Cardiac muscle cell (in vitro differentiated cells and primary cell): ENCODE measurements at regions not wholly inside any gene's neighbourhood (a gene's known extent, or its start where the extent isn't known, plus 50 kb on each side); places are given as distances from the start of the nearest gene placed in this dataset.

Experiments used
- DNase-seq, 2 donors: peaks; one replicate each; pipeline versions ENCODE4 v3.0.0 to v3.0.0-alpha.2; 2010 to 2017; ENCODE audit warnings: low read depth in 1 of 2, low spot score in 1 of 2
- H3K27ac ChIP-seq: fragments of 200-600 bp; sonication (generic); 2 replicates; pipeline ENCODE4 v1.5.1; 2016
- H3K27me3 ChIP-seq: fragments of 200-600 bp; sonication (generic); 2 replicates; pipeline ENCODE4 v1.6.0; 2016; ENCODE audit warnings: control low read depth
- H3K36me3 ChIP-seq: fragments of 200-600 bp; sonication (generic); 2 replicates; pipeline ENCODE4 v1.5.1; 2016; ENCODE audit warnings: control low read depth
- H3K4me1 ChIP-seq: fragments of 200-600 bp; sonication (generic); 2 replicates; pipeline ENCODE4 v1.8.1; 2017; ENCODE audit warnings: low read depth, mild to moderate bottlenecking, mixed run types
- H3K4me3 ChIP-seq: fragments of 200-600 bp; sonication (generic); 2 replicates; pipeline ENCODE4 v1.5.1; 2016; ENCODE audit warnings: mild to moderate bottlenecking
- H3K9me3 ChIP-seq: fragments of 200-600 bp; sonication (generic); 2 replicates; pipeline ENCODE4 v1.5.1; 2017; ENCODE audit warnings: low read depth, mild to moderate bottlenecking, control low read depth
- TF ChIP-seq, protein P1 (sequence below): IDR thresholded peaks from 2 replicates; pipeline ENCODE4 v1.5.1; 2012; ENCODE audit warnings: low read depth, mild to moderate bottlenecking, low read length

DNA sequence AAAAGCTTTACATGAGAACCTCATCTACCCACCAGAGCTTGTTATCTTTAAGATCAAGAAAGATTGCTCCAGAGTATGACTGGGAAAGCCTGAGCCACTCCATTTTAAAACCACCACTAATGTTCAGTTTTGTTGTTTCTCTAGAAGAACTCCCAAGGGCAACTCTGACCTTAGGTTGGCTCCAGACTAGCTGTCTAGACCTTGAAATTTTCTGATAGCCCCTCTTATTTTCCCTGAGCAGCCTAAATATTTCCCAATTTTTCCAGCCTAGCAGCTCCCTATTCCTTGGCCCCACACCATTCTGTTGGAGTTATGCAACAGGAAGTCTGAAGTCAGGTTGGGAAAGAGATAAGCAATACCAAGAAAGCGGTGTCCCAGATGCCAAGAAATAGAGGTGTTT, 84.6 kb upstream of the TCF21 start:
- H3K4me1 ChIP-seq = no peaks in the 10 kb centered on the region
- peaks cover 8% of the 10 kb centered on the region for H3K27me3 ChIP-seq
- no peak overlapping the region for H3K27ac ChIP-seq
- H3K36me3 ChIP-seq = no peaks in the 10 kb centered on the region
- DNase-seq = peak in 1 of 2 donors; percentile 88
- no peak overlapping the region for H3K4me3 ChIP-seq
- H3K9me3 ChIP-seq = no peaks in the 10 kb centered on the region
- TF ChIP-seq, protein P1, sequence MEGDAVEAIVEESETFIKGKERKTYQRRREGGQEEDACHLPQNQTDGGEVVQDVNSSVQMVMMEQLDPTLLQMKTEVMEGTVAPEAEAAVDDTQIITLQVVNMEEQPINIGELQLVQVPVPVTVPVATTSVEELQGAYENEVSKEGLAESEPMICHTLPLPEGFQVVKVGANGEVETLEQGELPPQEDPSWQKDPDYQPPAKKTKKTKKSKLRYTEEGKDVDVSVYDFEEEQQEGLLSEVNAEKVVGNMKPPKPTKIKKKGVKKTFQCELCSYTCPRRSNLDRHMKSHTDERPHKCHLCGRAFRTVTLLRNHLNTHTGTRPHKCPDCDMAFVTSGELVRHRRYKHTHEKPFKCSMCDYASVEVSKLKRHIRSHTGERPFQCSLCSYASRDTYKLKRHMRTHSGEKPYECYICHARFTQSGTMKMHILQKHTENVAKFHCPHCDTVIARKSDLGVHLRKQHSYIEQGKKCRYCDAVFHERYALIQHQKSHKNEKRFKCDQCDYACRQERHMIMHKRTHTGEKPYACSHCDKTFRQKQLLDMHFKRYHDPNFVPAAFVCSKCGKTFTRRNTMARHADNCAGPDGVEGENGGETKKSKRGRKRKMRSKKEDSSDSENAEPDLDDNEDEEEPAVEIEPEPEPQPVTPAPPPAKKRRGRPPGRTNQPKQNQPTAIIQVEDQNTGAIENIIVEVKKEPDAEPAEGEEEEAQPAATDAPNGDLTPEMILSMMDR = no peak

DNA sequence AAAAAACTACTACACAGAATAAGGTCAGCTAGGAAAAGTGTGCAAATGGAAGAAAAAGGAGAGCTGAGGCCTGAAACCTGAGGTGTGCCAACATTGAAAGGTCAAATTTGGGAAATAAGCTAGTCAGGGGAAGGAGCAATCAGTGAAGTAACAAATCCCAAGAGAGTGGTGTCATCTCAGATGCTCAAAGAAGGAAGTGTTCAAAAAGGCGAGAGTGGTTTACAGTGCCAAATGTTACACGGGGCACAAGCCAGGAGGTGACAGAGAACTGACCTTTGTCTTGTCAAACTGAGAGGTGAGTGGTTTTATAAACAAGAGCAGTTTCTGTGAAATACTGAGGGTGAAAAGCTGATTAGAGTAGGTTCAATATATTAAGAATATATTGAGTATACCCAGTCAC, 83.0 kb upstream of the TCF21 start:
- H3K4me1 ChIP-seq = no peaks in the 10 kb centered on the region
- TF ChIP-seq, protein P1 = no peak
- H3K36me3 ChIP-seq = no peaks in the 10 kb centered on the region
- H3K27ac ChIP-seq = no peak overlapping the region
- no peak overlapping the region for H3K4me3 ChIP-seq
- H3K9me3 ChIP-seq = peaks cover 2% of the 10 kb centered on the region
- peaks cover 8% of the 10 kb centered on the region for H3K27me3 ChIP-seq
- no peak for DNase-seq

DNA sequence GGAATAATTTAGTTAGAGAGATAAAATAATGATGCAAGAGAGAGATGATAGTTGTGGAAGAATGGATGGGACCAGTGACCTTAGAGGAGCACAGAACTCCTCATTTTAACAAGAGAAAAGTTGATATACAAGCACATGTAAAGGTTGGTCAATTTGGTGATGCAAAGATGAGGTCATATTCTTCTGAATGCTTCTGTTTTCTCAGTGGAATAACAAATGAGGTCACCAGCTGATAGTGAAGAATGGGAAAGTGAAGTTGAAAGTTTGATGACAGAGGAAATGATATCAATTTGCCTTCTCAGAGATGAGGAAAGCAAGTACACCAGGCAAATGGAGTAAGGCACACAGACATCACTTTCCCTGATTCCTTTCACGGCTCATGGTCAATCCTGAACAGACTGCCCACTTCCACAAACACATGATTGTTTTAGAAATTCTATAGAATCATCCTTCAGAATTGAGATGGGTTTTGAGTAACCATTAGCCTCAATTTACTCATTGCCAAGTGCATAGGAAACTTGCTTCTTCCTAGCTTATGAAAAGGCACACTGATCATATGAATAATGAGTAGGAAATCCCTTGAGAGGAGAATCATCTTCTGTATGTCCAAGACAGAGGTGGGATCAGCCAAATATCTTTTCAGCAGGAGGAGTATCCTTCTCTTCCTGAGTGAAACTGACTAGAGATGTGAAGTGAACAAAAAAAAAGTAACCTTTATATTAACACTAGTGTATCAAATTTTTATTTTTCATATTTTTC, 82.4 kb upstream of the TCF21 start:
- no peak overlapping the region for H3K27ac ChIP-seq

DNA sequence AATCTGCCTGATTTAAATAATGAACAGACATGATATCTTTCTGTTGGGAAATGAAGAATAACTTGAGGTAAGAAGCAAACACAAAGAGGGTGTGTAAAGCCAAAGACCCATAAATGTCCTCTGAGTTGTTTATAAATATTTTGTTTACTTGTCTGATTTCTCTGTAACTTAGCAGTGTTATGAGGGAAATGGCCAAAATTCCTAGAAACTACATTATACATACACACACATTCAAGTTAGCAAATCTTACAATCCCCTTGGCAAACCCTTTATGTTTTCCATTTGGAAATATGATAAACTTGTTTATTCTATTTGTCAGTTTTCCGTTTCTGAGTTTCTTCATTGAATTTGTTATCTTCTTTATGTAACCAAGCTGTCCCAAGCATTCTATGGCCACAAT, 81.4 kb upstream of the TCF21 start:
- Histone ChIP-seq H3K27me3 (peaks cover 8% of the 10 kb centered on the region), H3K36me3 (no peaks in the 10 kb centered on the region), H3K4me3 (no peak overlapping the region), H3K9me3 (peaks cover 2% of the 10 kb centered on the region), H3K27ac (no peak overlapping the region), H3K4me1 (no peaks in the 10 kb centered on the region)
- TF ChIP-seq, protein P1 = no peak
- DNase-seq = peak in 1 of 2 donors; percentile 46

More for the DNA sequence above, 82.4 kb upstream of the TCF21 start:
- Histone ChIP-seq H3K4me1 (no peaks in the 10 kb centered on the region), H3K9me3 (peaks cover 2% of the 10 kb centered on the region), H3K4me3 (no peak overlapping the region), H3K27me3 (peaks cover 8% of the 10 kb centered on the region), H3K36me3 (no peaks in the 10 kb centered on the region)
- TF ChIP-seq, protein P1 = no peak
- DNase-seq = peak in 1 of 2 donors; percentile 61

DNA sequence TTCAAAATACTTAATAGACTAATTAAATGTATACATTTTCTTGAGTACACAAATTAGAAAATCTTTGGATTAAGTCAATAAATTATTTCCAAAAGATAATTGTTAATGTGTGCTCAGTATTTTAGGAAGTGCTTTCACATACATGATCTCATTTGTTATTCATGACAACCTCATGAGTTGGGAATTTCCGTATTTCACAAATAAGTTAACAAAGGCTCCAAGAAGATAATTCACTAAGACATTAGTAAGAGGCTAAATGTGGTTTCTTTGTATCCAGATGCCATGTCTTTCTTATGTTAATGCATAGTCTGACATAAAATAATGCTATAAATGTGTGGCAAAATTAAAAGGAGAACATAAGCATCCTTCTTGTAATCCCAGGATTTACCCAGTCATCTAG, 79.5 kb upstream of the TCF21 start:
- peaks cover 2% of the 10 kb centered on the region for H3K9me3 ChIP-seq
- H3K27ac ChIP-seq = no peak overlapping the region
- no peak overlapping the region for H3K4me3 ChIP-seq
- no peaks in the 10 kb centered on the region for H3K4me1 ChIP-seq
- TF ChIP-seq, protein P1 = no peak
- H3K36me3 ChIP-seq = no peaks in the 10 kb centered on the region
- DNase-seq = peak in 1 of 2 donors; percentile 62
- H3K27me3 ChIP-seq = peaks cover 12% of the 10 kb centered on the region
